GM12878 (cell line): ENCODE measurements at regions not wholly inside any gene's neighbourhood (a gene's known extent, or its start where the extent isn't known, plus 50 kb on each side); places are given as distances from the start of the nearest gene placed in this dataset.

Source experiments
- ATAC-seq: fragments of 200-7000 bp; cut with Tn5 transposase; 3 replicates; pipeline ENCODE4 v1.9.1; 2020; ENCODE audit warnings: mild to moderate bottlenecking, moderate library complexity
- BruUV-seq: library from RNA; stranded (reverse); fragments of 400-500 nt; replicated peaks from 2 replicates; lab custom pipeline; 2021; lab: Mats Ljungman, UMichigan
- CTCF ChIA-PET: fragments of 300-600 bp; sonication (Branson Sonifier 250); formaldehyde crosslinking; extraction: SDS; loops from one replicate; lab custom pipeline; 2021; ENCODE audit warnings: inconsistent platforms; lab: Yijun Ruan, JAX
- POLR2A ChIA-PET: fragments of 350-600 bp; formaldehyde crosslinking; extraction: SDS; loops from one replicate; lab custom pipeline; 2021; ENCODE audit warnings: inconsistent platforms; lab: Charles Lee
- RAD21 ChIA-PET: fragments of 300-600 bp; sonication (Branson Sonifier 250); formaldehyde crosslinking; loops from one replicate; lab custom pipeline; 2023; ENCODE audit warnings: antibody characterized with exemption; ENCODE audit not compliant: unreplicated experiment; lab: Charles Lee
- SMC1A ChIA-PET: fragments of 300-600 bp; sonication (Branson Sonifier 250); formaldehyde crosslinking; loops from one replicate; lab custom pipeline; 2023; ENCODE audit not compliant: unreplicated experiment, uncharacterized antibody; lab: Charles Lee
- DNase-seq: peaks from one replicate; pipeline ENCODE4 v3.0.0-alpha.2; 2011; ENCODE audit warnings: low read depth, low spot score
- FAIRE-seq: peaks from 3 replicates; lab custom pipeline; 2011; peaks lifted over from hg19 to GRCh38; lab: Jason Lieb, UNC
- H2AFZ ChIP-seq: 2 replicates; pipeline ENCODE4 v1.6.0; 2011; ENCODE audit warnings: low read depth, low read length, control low read depth; ENCODE audit not compliant: control insufficient read depth
- H3K27ac ChIP-seq: 2 replicates; pipeline ENCODE4 v1.5.1; 2011; ENCODE audit warnings: control low read depth; ENCODE audit not compliant: control insufficient read depth, insufficient read depth
- H3K27me3 ChIP-seq, 2 experiments: replicated peaks in 1 of 2; 2 replicates each; pipeline versions ENCODE4 v1.6.0 to v1.6.1; 2011; ENCODE audit warnings: low read length in 1 of 2; ENCODE audit not compliant: control insufficient read depth in 2 of 2, insufficient read depth in 2 of 2
- H3K36me3 ChIP-seq, 2 experiments: 2 replicates each; pipeline ENCODE4 v1.5.1; 2011; ENCODE audit warnings: low read length in 1 of 2; ENCODE audit not compliant: control insufficient read depth in 2 of 2, insufficient read depth in 2 of 2
- H3K4me1 ChIP-seq: 2 replicates; pipeline ENCODE4 v1.6.1; 2011; ENCODE audit warnings: mild to moderate bottlenecking, low read length, moderate library complexity, mixed read lengths; ENCODE audit not compliant: control insufficient read depth, insufficient read depth
- H3K4me2 ChIP-seq: 2 replicates; pipeline ENCODE4 v1.6.0; 2011; ENCODE audit warnings: control low read depth; ENCODE audit not compliant: control insufficient read depth, insufficient read depth
- H3K4me3 ChIP-seq: fragments of 200-600 bp; sonication (generic); 2 replicates; pipeline ENCODE4 v1.5.1; 2016
- H3K79me2 ChIP-seq: 2 replicates; pipeline ENCODE4 v1.6.0; 2011; ENCODE audit warnings: low read length; ENCODE audit not compliant: control insufficient read depth, insufficient read depth
- H3K9ac ChIP-seq: 2 replicates; pipeline ENCODE4 v1.8.0; 2011; ENCODE audit warnings: low read length, control low read depth, mixed read lengths; ENCODE audit not compliant: control insufficient read depth, insufficient read depth
- H3K9me3 ChIP-seq: replicated peaks from 3 replicates; pipeline ENCODE4 v1.5.1; 2011; ENCODE audit warnings: mild to moderate bottlenecking, low read length; ENCODE audit not compliant: control insufficient read depth, insufficient read depth
- H4K20me1 ChIP-seq: 2 replicates; pipeline ENCODE4 v1.6.0; 2011; ENCODE audit not compliant: control insufficient read depth, insufficient read depth
- BCL3 ChIP-seq: IDR thresholded peaks from 2 replicates; pipeline ENCODE4 v1.6.1; 2011; ENCODE audit warnings: borderline replicate concordance, low read depth, mild to moderate bottlenecking, moderate library complexity, low read length; ENCODE audit not compliant: insufficient read depth, poor library complexity, severe bottlenecking
- CHD1 ChIP-seq: IDR thresholded peaks from 2 replicates; pipeline ENCODE4 v1.6.1; 2012; ENCODE audit warnings: low read depth, low read length, improper control_type of control experiment
- E2F8 ChIP-seq: fragments of 450-650 bp; IDR thresholded peaks from 2 replicates; pipeline ENCODE4 v1.6.1; 2018; ENCODE audit warnings: mild to moderate bottlenecking, low read depth, moderate library complexity; ENCODE audit not compliant: partially characterized antibody
- FOS ChIP-seq: IDR thresholded peaks from 3 replicates; pipeline ENCODE4 v1.6.1; 2011; ENCODE audit warnings: borderline replicate concordance; ENCODE audit not compliant: insufficient read length; ENCODE audit errors: extremely low read depth
- HDAC2 ChIP-seq: fragments of 200-600 bp; sonication (generic); IDR thresholded peaks from 2 replicates; pipeline ENCODE4 v1.6.1; 2017
- JUNB ChIP-seq: IDR thresholded peaks from 2 replicates; pipeline ENCODE4 v1.6.1; 2016; ENCODE audit warnings: antibody characterized with exemption, mild to moderate bottlenecking
- NRF1 ChIP-seq: conservative IDR thresholded peaks from 2 replicates; pipeline ENCODE4 v1.6.1; 2011; ENCODE audit warnings: mild to moderate bottlenecking, low read depth, low read length, improper control_type of control experiment
- PAX5 ChIP-seq: IDR thresholded peaks from 2 replicates; pipeline ENCODE4 v1.6.1; 2011; ENCODE audit warnings: low read depth, low read length, borderline replicate concordance
- RELA ChIP-seq: fragments of 450-650 bp; IDR thresholded peaks from 2 replicates; pipeline ENCODE4 v1.8.0; 2014; ENCODE audit warnings: borderline replicate concordance; ENCODE audit not compliant: partially characterized antibody
- RFX5 ChIP-seq: IDR thresholded peaks from 2 replicates; pipeline ENCODE4 v1.6.1; 2011; ENCODE audit warnings: low read depth, low read length, improper control_type of control experiment
- SMC3 ChIP-seq: IDR thresholded peaks from 2 replicates; pipeline ENCODE4 v1.6.1; 2011; ENCODE audit warnings: low read length, improper control_type of control experiment, borderline replicate concordance
- TARDBP ChIP-seq: IDR thresholded peaks from 2 replicates; pipeline ENCODE4 v1.6.1; 2016; ENCODE audit warnings: borderline replicate concordance
- TBL1XR1 ChIP-seq: IDR thresholded peaks from 2 replicates; pipeline ENCODE4 v1.6.1; 2012; ENCODE audit warnings: low read depth, low read length, improper control_type of control experiment
- ZBED1 ChIP-seq: IDR thresholded peaks from 2 replicates; pipeline ENCODE4 v1.6.1; 2016; ENCODE audit warnings: borderline replicate concordance
- WGBS: methylation state at CpG from one replicate; pipeline ENCODE4 v1.1.6; 2016; ENCODE audit warnings: low lambda C conversion rate; ENCODE audit not compliant: insufficient replicate concordance, insufficient coverage; ENCODE audit errors: missing lambda C conversion rate; 5-methylcytosine and 5-hydroxymethylcytosine counted together
- in situ Hi-C: fragments of 300-500 bp; cut with MboI; formaldehyde crosslinking; loops from 9 replicates; pipeline ENCODE4 v1.14.3; 2018; ENCODE audit warnings: mixed read lengths
- intact Hi-C: fragments of 100-400 bp; cut with micrococcal nuclease; formaldehyde crosslinking; loops from one replicate; pipeline ENCODE4 v1.14.2; 2022; ENCODE audit not compliant: unreplicated experiment

- Histone ChIP-seq H3K4me2 (no peak overlapping the region), H3K79me2 (no peaks in the 10 kb centered on the region), H4K20me1 (no peaks in the 10 kb centered on the region), H3K27ac (no peak overlapping the region), H3K9me3 (no peaks in the 10 kb centered on the region), H3K27me3 (no peaks in the 10 kb centered on the region; a peak in 1 of 4 replicates), H3K4me3 (no peak overlapping the region), H3K9ac (no peak overlapping the region), H3K36me3 (no peaks in the 10 kb centered on the region), H3K4me1 (no peaks in the 10 kb centered on the region), H2AFZ (no peak overlapping the region)
- RAD21 ChIA-PET = no interaction called here
- POLR2A ChIA-PET = no interaction called here
- no peak for ATAC-seq
- SMC1A ChIA-PET = no interaction called here
- CTCF ChIA-PET = interaction anchor here (0.6 kb wide), 1 partner anchor 51 kb away, joined by 3 read pairs; no protein-coding TSS in a partner anchor
- in situ Hi-C loops = no loop called here
- intact Hi-C loops = no loop called here
- no peak for TF ChIP-seq PAX5
- no peak for TF ChIP-seq BCL3
- TF ChIP-seq E2F8 = no peak
- TF ChIP-seq TARDBP = no peak
- no peak for TF ChIP-seq JUNB
- TF ChIP-seq TBL1XR1 = no peak
- no peak for TF ChIP-seq CHD1
- TF ChIP-seq ZBED1 = no peak
- no peak for TF ChIP-seq NRF1
- no peak for TF ChIP-seq RFX5
- TF ChIP-seq HDAC2 = no peak
- TF ChIP-seq FOS = no peak
- no peak for TF ChIP-seq RELA
- TF ChIP-seq SMC3 = no peak
- no TSS peak for BruUV-seq
- no peak for FAIRE-seq
- 35% methylated on average over 19 of the region's 19 CpGs for WGBS
- no peak for DNase-seq
Observed at GRCh38 chr20:20887593-20888265, 175.3 kb upstream of the RALGAPA2 start.
